VCaP (cell line): ENCODE measurements at regions not wholly inside any gene's neighbourhood (a gene's known extent, or its start where the extent isn't known, plus 50 kb on each side); places are given as distances from the start of the nearest gene placed in this dataset.

ENCODE experiments used
- H3K27ac ChIP-seq: fragments of 450-650 bp; 2 replicates; pipeline ENCODE4 v1.5.1; 2017
- TF ChIP-seq, protein P1 (sequence below): fragments of 450-650 bp; conservative IDR thresholded peaks from 2 replicates; pipeline ENCODE4 v1.5.1; 2017; ENCODE audit warnings: mild to moderate bottlenecking, moderate library complexity

- H3K27ac ChIP-seq = no peak overlapping the region
- TF ChIP-seq, protein P1, sequence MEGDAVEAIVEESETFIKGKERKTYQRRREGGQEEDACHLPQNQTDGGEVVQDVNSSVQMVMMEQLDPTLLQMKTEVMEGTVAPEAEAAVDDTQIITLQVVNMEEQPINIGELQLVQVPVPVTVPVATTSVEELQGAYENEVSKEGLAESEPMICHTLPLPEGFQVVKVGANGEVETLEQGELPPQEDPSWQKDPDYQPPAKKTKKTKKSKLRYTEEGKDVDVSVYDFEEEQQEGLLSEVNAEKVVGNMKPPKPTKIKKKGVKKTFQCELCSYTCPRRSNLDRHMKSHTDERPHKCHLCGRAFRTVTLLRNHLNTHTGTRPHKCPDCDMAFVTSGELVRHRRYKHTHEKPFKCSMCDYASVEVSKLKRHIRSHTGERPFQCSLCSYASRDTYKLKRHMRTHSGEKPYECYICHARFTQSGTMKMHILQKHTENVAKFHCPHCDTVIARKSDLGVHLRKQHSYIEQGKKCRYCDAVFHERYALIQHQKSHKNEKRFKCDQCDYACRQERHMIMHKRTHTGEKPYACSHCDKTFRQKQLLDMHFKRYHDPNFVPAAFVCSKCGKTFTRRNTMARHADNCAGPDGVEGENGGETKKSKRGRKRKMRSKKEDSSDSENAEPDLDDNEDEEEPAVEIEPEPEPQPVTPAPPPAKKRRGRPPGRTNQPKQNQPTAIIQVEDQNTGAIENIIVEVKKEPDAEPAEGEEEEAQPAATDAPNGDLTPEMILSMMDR = no peak
These were observed 269.4 kb downstream of the TLE3 start for GRCh38 chr15:69828181-69828828.

GRCh38 chr15:69829974-69830373 lies 267.7 kb downstream of the TLE3 start:
- no peak overlapping the region for H3K27ac ChIP-seq
- TF ChIP-seq, protein P1 = no peak

GRCh38 chr15:69830430-69830829 lies 267.3 kb downstream of the TLE3 start:
- no peak overlapping the region for H3K27ac ChIP-seq
- TF ChIP-seq, protein P1 = no peak

DNA sequence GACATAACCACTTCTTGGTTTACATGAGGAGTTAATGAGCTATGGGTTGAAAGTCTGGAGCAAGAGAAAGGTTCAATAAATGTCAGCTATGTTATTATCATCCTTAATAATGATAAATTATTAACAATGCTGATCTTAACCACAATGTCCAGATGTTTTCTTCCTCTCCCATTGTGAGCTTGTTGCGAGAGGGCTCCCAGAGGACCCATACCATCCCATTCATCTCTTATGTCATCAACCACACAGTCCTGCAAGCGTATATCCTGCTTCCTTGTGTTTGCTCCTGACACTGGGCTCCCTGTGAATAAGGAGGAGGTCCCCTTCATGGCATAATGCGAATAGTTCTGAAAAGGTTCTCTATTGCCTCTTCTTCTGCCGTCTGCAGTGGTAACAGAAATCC lies 266.8 kb downstream of the TLE3 start:
- no peak overlapping the region for H3K27ac ChIP-seq
- TF ChIP-seq, protein P1 = no peak

DNA sequence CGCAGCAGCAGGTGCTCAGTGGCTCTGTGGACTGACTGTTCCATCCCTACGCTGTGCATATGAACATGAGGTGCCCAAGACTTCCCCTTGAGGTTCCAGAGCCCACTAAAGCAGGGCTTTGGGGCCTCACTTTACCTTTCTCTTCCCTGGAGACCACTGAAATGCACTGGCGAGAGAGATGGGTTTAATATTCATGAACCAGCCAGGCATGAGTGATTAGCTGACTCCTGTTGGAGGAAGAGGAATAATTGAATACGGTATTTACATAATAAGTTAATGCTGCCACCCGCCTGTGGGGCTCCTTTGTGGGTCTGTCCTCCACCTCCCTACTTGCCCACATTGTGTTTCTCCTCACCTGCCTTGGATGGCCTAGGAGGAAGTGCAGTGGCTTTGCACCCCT lies 263.4 kb downstream of the TLE3 start:
- no peak overlapping the region for H3K27ac ChIP-seq

DNA sequence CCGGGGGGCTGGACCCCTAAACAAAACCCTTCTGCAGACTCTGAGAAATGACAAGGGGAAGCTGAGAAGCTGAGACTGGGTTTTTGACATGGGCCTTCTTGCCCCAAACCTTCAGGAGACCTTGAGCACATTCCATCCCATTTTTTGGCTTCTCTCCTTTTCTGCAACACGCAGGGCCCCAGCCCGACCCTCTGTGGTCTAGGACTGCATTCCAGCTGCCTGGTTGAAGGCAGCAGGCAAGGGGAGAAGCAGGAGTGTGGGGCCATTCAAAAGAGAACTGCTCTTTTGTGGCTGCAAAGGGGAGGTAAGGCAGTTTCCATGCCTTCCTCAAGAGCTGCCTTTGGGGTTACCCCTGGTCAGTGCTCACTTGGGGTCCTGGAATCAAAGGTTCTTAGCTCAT lies 263.0 kb downstream of the TLE3 start:
- H3K27ac ChIP-seq = no peak overlapping the region
- TF ChIP-seq, protein P1 = no peak

More for the DNA sequence above, 263.4 kb downstream of the TLE3 start:
- TF ChIP-seq, protein P1 = no peak

- H3K27ac ChIP-seq = no peak overlapping the region
- TF ChIP-seq, protein P1 = no peak
These were observed 261.7 kb downstream of the TLE3 start for GRCh38 chr15:69836048-69836447.
